ENCODE measurements at regions not wholly inside any gene's neighbourhood (a gene's known extent, or its start where the extent isn't known, plus 50 kb on each side); places are given as distances from the start of the nearest gene placed in this dataset.

DNA sequence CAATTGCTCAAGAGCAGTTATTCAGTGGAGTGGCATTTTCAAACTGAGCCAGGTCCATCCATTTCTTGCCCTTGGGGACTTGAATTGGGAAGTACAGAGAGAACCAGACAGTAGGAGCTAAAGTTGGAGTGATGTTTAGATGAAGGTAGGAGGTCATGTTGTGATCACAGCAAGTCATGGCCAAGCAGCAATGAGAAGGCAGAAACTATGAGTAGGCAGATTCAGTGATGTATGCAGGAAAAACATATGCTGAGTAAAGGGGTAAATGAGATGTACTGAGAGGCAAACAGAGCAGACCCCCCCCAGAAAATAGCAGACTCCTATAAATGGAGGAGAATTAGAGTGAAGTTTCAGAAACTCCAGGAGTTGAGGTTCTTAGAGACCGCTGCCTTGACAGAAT lies 95.8 kb downstream of the PERP start:
- no peak for DNase-seq

DNA sequence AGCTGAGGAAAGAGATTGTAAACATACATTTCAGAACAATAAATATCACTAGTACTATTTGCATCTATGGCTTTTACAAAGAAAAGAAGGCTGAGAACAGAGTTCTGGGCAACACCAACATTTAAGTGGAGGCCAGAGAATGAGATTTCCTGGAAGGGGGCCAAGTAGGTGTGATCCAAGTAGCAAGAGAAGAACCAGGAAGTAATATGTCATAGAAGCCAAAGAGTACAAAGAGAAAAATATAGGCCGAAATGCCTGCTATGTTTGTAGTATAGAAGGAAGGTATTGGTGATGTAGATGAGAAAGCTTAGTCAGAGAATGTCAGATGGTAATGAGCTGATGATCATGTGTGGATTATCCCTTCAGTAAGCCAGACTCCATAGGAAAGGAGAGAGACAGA lies 94.5 kb downstream of the PERP start:
- no peak for DNase-seq

DNA sequence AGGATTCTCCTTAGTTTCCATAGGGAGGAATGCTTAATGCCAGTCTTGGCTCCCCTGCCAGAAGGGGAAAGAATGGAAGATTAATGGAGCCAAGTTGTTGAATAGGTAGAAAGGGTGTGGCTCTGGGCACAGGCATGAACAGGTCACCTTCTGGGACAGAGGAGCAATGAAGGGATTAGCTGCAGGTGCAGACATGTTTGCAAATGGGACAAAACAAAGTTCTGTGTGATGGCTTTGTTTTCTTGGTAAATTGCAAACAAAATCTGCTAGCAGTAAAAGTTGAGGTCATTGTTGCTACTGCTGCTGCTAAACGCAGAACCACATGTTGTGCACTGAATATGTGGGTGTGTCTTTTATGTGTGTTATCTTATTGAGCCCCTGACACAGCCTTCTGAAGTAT lies 93.3 kb downstream of the PERP start:
- DNase-seq, result no peak

DNA sequence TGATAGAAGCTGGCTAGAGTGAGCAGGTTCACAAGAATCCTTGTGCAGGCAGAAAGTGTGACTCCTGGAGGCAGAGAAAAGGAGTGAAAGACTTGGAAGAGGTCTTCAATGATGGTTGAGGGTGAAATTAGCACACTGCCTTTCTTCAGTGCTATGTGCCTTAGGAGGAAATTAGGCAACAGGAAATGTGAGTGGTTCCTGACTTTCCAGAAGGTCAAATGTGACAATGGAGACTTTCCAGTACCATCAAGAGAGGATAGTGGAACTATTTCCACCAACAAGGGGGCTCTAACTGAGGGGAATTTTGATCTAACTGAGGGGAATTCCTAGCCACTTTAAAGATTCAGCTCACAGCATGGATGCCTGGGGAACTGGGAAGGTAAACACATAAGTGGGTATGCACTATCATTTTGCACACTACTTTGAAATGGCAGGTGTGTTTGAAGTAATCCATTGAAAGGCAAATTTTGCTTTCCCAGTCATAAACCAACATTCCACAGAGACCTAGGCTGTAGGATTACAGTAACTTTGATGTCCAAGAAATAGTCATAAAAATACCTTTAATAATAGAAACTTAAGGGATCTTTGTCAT lies 90.0 kb downstream of the PERP start:
- no peak for DNase-seq

DNA sequence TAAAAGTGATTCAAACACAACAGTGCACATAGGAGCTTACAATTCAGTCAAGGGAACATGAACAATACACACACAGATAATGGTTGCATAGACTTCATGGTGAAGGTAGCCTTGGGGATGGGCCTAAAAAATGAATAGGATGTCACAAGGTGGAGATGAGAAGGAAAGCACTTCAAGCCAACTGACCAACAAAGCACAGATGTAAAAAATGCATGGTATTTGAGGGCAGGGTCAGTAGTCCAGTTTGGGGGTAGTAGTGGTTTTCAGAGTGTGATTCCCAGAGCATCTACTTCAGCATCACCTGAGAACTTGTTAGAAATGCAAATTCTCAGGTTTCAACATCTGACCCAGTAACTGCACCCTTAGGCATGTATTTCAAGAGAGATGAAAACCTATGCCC lies 88.9 kb downstream of the PERP start:
- no peak for DNase-seq

DNA sequence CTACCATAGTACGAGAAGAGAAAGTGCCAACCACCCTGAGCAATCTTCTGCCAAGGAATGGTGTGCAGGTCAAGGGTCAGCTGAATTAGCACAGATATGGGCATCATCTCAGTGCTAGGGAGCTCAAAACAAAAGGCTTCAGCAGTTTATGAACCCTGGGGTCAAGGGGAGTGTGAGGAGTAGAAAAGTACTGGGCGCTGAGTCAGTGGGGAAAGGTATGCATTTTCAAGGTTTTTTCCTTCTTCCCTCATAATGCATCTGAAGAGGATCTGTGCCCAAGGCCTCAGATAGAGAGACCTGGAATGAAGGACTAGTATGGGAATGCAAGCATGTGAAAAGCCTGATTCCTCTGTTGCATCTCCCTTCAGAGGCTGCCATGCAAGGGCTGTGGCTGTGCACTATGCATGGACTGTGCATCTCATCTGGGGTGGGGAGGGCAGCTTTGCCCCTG lies 81.7 kb downstream of the PERP start:
- DNase-seq, result no peak

DNA sequence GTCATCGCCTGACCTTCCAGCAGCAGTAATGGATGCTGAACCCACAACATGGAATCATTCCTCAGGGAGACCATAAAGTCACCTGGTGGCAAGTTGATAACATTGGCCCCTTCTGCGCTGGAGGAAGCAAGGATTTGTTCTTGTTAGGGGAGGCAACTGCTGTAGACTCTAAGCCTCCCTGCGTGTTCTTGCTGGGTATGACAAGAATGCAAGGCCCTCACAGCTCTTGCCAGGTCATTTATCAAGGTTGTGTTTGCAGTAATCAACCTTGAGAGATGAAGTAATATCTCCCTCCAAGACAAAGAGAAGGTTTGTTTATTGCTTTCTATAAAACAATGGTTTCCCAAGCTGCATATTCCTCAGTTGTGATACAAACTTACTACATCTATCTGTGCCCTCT lies 80.9 kb downstream of the PERP start:
- no peak for DNase-seq

DNA sequence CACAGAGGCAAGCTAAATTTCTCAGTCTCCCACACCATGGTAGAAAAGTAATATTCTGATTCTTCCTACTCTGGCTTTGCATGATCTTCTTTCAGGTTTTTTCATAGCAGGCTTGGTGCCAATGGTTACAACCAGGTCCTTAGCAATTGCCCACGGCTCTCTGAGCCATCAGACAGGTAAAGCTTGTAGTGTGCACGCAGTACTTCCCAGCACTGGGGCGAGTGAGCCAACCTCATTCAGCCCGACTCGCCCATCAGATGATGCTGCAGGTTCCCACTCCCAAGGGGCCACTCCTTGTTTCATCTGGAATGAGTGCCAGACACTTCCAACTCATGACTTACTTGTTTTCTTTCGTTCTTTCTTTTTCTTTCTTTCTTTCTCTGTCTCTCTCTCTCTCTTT lies 78.3 kb downstream of the PERP start:
- DNase-seq, result no peak

DNA sequence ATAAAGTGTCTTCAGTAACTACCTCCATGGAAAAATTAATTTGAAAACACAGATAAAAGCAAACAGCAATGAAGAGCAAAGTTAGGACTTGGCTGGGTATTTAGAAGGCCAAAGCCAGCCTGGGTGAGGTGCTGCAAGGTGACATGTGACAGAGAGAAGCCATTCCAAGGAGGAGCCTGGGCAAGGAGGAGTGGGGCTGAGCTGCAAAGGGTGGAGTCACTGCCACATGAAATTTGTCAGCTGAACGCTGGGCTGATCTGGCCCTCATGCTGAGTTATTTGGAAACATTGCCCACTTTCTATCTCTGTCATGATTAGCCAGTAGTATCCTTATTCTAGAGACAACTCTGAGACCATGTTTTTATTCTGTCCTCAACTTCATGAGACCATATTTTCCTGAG lies 76.3 kb downstream of the PERP start:
- DNase-seq, result no peak

DNA sequence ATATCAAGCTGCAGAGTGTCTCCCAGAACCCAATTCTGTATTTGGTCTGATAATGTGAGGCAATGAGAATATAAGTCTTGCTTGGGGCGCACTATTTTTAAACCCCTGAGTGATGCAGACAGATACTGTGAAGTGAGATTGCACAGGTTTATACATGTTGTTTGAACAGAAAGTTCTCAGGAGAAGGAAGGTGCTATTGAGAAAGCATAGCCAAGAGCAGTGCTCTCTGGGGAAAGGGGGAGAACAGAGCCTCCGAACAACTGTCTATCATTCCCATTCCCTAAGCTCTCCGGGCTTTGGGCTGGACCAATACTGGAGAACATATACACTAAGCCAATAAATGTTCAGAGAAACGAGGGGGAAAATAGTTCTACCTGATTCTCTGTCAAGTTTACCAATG lies 75.8 kb downstream of the PERP start:
- DNase-seq, result no peak

DNA sequence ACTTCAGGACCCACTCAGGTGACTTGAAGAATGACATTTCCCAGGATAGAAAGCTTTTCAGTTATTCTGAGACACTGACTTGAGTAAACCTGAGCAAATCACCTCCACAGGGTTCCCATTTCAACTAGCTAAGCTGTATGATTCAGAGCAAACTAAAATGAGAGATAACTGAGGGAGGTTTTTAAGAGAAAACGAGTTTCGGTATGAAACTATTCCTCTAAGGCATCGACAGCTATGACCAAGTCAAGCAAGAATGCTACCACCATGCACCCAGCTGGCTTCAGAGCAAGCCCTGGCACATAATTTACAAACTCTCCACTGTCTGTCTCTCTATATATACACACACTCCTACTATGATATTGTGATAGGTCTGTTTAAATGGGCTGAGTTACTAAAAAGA lies 75.4 kb downstream of the PERP start:
- DNase-seq, result no peak

DNA sequence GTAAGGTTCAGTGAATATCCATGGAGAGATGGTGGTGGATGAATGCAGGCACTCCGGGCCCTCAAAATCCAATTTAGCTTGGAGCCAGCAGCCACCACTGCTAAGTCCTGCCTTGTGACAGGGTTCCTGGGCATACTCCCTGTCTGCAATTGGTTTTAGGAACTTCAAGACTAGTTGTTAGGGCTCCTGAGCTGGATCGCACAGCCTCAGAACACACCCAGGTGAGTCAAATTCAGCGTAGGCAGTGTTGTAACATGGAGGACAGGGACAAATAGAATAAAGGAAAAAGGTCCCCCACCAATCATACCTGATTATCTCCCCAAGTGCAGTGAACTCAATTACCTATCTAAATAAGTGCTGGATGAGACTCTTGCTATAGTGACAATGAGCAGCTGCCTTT lies 74.6 kb downstream of the PERP start:
- no peak for DNase-seq

DNA sequence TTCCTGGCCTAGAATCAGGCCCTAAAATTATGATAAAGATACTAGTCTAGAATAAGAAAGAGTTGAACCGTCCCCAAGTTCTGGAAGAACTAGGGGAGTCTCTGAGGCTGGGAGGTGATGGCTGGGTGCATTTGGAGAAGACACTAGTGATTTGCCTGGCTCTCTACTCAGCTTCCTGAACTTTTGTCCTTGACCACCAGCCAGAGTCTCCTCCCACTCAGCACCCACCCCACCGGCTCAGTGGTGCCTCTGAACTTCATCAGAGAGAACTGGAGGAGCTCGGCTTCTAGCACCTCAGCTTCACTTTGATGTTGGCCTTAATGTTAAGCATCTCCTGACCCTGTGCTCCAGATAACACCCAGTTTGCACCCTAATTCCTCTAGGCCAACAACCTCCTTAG lies 73.0 kb downstream of the PERP start:
- DNase-seq, result no peak

DNA sequence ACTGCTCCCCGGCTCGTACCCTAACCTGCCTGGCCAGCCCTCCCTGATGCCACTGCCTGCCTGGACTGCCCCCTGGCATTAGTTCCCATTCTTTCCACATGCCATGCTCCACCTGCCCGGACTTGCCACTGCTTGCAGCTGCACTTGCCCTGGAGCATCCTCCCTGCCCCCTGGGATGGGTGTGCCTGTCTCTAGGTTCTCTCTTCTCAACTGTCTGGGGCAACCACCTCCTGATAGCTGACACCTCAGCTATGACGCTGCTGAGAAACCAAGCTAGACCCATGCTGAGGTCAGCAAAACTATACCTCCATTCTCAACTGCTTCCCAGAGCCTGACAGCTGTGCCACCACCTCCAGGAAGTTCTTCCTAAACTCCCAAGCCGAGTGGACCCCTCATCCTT lies 72.1 kb downstream of the PERP start:
- no peak for DNase-seq

DNA sequence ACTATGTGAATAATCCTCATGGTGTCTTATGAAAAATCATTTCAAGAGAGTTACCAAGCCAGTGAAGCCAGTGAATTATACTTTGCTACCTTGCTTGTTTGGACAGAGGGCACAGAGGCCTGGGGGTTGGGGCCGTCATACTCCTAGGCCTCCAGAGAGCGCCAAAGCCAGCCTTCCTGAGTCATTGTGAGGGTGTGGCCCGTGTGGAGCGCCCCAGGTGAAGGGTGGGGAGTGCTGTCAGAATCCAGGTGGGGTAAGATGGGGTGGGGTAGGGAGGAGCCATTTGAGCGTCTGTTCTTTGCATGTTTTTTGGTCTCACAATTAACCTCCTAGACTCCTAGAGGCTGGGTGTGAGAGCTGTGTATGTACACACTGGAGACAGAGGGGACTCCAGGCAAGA lies 71.1 kb downstream of the PERP start:
- DNase-seq, result no peak

DNA sequence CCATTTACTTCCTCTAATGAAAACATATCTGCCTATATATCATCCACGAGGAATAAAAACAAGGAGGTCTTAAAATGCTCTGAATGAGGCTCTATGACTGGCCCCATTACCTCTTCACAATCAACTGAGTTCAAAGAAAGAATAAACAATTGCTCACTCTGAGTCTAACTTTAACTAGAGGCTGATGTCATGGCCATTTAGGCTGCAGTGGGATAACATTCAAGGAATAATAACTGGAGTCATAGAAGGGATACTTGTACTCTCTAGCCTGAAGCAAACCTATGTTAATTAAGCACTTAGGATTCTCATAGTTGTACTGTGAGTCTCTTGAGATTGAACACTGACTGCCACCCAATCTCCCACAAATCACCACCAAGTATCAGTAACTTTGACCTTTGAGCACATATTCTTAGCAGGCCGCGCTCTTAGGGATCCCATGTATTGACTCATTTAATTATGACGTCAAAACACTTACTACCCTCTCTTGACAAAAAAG lies 70.2 kb downstream of the PERP start:
- no peak for DNase-seq

DNA sequence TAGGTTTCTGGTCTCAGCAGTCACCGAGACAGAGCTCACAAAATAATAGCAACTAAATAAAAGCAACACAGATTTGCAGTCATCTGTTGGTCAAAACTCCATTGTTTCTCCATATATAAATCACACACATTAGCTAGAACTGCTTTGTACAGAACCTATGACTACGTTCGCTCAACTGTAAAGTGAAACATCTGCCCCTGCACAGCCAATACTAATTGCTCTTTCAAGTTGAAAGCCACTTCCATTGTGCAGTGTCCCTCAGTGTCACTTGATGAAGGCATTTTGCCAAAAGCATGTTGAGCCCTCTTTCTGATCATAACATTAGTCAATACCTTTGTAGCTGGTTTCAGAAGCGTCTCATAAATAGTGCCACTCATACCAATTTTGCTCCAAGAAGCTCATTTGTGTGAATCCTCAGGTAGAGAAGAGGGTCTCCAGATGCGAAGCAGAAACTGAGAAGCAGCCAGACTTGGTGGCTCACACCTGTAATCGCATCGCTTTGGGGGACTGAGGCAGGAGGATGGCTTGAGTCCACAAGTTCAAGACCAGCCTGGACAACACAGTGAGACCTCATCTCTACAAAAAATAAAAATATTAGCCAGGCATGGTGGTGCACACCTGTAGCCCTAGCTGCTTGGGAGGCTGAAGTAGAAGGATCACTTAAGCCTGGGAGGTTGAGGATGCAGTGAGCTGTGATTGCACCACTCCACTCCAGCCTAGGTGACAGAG lies 68.9 kb downstream of the PERP start:
- no peak for DNase-seq

Data from DMS 273 treated with DMSO at 0.1 percent for 48 hours (cell line).